ENCODE measurements at regions not wholly inside any gene's neighbourhood (a gene's known extent, or its start where the extent isn't known, plus 50 kb on each side); places are given as distances from the start of the nearest gene placed in this dataset.

DNA sequence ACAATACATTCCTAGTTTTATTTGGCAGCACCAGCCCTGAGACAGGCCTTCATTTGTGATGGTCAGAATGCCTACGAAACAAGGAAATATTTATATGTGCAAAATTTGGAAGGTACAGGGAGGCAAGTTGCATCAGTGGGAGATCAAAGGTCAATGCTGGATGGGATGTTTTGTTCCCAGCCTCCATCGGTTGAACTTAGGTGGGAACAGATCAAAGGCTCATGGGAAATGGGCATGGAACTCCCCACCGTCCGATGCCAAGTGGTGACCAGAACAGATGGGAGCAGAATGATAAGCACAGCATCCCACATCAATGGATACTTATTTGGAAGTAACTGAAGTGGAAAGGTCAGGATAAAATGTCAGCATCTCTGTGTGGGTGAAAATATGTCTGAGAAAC lies 177.7 kb upstream of the TNFAIP3 start:
- no peak for TF ChIP-seq TSHZ2 (CRISPR knock-in tag; IDR thresholded peaks at IDR 0.05)
- TF ChIP-seq TCF4 (CRISPR knock-in tag; IDR thresholded peaks at IDR 0.05; ENCODE audit: borderline replicate concordance) = no peak
- no peak for TF ChIP-seq ARNTL (CRISPR knock-in tag; IDR thresholded peaks at IDR 0.05; ENCODE audit: borderline replicate concordance, low read depth)
- TF ChIP-seq ZNF70 (CRISPR knock-in tag; IDR thresholded peaks at IDR 0.05) = no peak
- TF ChIP-seq, protein P1, sequence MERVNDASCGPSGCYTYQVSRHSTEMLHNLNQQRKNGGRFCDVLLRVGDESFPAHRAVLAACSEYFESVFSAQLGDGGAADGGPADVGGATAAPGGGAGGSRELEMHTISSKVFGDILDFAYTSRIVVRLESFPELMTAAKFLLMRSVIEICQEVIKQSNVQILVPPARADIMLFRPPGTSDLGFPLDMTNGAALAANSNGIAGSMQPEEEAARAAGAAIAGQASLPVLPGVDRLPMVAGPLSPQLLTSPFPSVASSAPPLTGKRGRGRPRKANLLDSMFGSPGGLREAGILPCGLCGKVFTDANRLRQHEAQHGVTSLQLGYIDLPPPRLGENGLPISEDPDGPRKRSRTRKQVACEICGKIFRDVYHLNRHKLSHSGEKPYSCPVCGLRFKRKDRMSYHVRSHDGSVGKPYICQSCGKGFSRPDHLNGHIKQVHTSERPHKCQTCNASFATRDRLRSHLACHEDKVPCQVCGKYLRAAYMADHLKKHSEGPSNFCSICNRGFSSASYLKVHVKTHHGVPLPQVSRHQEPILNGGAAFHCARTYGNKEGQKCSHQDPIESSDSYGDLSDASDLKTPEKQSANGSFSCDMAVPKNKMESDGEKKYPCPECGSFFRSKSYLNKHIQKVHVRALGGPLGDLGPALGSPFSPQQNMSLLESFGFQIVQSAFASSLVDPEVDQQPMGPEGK (CRISPR knock-in tag; IDR thresholded peaks at IDR 0.05; ENCODE audit: borderline replicate concordance) = no peak
- no peak for TF ChIP-seq ZNF8 (CRISPR knock-in tag; IDR thresholded peaks at IDR 0.05)
- no peak for TF ChIP-seq TOX (CRISPR knock-in tag; IDR thresholded peaks at IDR 0.05; ENCODE audit: borderline replicate concordance)
- no peak for TF ChIP-seq ZFP3 (CRISPR knock-in tag; IDR thresholded peaks at IDR 0.05)
- ATAC-seq = no peak

GRCh38 chr6:137690034-137690433 lies 177.0 kb upstream of the TNFAIP3 start:
- ATAC-seq = no peak
- TF ChIP-seq ISL1 (CRISPR knock-in tag; IDR thresholded peaks at IDR 0.05) = no peak

DNA sequence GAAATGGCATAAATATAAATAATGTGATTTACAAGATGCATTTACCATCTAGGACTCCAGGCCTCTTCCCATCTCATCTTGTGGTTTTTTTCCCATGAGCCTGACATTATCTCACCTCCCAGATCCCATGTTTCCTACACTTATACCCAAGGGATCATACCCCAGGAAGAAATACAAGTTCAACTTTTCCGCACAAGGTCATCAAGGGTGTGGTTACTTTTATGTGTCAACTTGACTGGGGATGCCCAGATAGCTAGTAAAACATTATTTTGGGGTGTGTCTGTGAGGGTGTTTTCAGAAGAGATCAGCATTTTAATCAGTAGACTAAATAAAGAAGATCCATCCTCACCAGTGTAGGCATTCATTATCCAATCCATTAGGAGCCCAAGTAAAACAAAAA lies 176.3 kb upstream of the TNFAIP3 start:
- TF ChIP-seq GLIS3 (CRISPR knock-in tag; IDR thresholded peaks at IDR 0.05) (no peak), ZFP30 (CRISPR knock-in tag; IDR thresholded peaks at IDR 0.05) (no peak), BACH2 (CRISPR knock-in tag; IDR thresholded peaks at IDR 0.05; ENCODE audit: borderline replicate concordance) (no peak), ISL1 (CRISPR knock-in tag; IDR thresholded peaks at IDR 0.05) (no peak), TOX (CRISPR knock-in tag; IDR thresholded peaks at IDR 0.05; ENCODE audit: borderline replicate concordance) (no peak)
- TF ChIP-seq, protein P2, sequence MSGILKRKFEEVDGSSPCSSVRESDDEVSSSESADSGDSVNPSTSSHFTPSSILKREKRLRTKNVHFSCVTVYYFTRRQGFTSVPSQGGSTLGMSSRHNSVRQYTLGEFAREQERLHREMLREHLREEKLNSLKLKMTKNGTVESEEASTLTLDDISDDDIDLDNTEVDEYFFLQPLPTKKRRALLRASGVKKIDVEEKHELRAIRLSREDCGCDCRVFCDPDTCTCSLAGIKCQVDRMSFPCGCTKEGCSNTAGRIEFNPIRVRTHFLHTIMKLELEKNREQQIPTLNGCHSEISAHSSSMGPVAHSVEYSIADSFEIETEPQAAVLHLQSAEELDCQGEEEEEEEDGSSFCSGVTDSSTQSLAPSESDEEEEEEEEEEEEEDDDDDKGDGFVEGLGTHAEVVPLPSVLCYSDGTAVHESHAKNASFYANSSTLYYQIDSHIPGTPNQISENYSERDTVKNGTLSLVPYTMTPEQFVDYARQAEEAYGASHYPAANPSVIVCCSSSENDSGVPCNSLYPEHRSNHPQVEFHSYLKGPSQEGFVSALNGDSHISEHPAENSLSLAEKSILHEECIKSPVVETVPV (CRISPR knock-in tag; IDR thresholded peaks at IDR 0.05) = no peak
- ATAC-seq = no peak

- ATAC-seq = no peak
- TF ChIP-seq ZNF8 (CRISPR knock-in tag; IDR thresholded peaks at IDR 0.05) (no peak), ZFP3 (CRISPR knock-in tag; IDR thresholded peaks at IDR 0.05) (no peak), TOX (CRISPR knock-in tag; IDR thresholded peaks at IDR 0.05; ENCODE audit: borderline replicate concordance) (no peak), SNAI2 (CRISPR knock-in tag; IDR thresholded peaks at IDR 0.05) (no peak), RARB (CRISPR knock-in tag; IDR thresholded peaks at IDR 0.05) (no peak), ZNF70 (CRISPR knock-in tag; IDR thresholded peaks at IDR 0.05) (no peak), ARNTL (CRISPR knock-in tag; IDR thresholded peaks at IDR 0.05; ENCODE audit: borderline replicate concordance, low read depth) (no peak), OSR1 (CRISPR knock-in tag; IDR thresholded peaks at IDR 0.05) (no peak)
- TF ChIP-seq, protein P2 (CRISPR knock-in tag; IDR thresholded peaks at IDR 0.05) = no peak
- TF ChIP-seq, protein P1 (CRISPR knock-in tag; IDR thresholded peaks at IDR 0.05; ENCODE audit: borderline replicate concordance) = no peak
These were observed 174.8 kb upstream of the TNFAIP3 start for GRCh38 chr6:137692308-137692707.

DNA sequence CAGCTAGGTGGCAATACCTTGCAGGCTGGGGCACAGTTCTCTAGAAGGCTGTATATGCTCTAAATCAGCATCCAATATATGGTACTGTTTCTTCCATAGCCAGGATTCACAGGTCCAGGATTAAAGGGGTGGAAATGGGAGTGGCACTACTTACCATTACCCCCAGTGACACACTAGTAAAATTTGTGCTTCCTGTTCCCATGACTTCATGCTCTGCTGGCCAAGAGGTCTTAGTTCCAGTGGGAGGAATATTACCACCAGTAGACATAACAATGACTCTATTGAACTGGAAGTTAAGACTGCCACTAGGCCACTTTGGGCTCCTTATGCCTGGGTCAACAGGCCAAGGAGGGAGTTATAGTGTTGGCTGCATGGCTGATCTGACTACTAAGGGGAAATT lies 174.3 kb upstream of the TNFAIP3 start:
- no peak for ATAC-seq
- TF ChIP-seq ISL1 (CRISPR knock-in tag; IDR thresholded peaks at IDR 0.05) (no peak), RARB (CRISPR knock-in tag; IDR thresholded peaks at IDR 0.05) (no peak), ESRRG (CRISPR knock-in tag; IDR thresholded peaks at IDR 0.05) (no peak), ZFP3 (CRISPR knock-in tag; IDR thresholded peaks at IDR 0.05) (no peak), GLIS3 (CRISPR knock-in tag; IDR thresholded peaks at IDR 0.05) (no peak)
- TF ChIP-seq, protein P1 (CRISPR knock-in tag; IDR thresholded peaks at IDR 0.05; ENCODE audit: borderline replicate concordance) = no peak
